B cell (primary cell): ENCODE measurements at regions not wholly inside any gene's neighbourhood (a gene's known extent, or its start where the extent isn't known, plus 50 kb on each side); places are given as distances from the start of the nearest gene placed in this dataset.

Source experiments
- ATAC-seq: fragments of 200-7000 bp; cut with Tn5 transposase; one replicate; pipeline ENCODE4 v1.10.0; 2021; ENCODE audit warnings: low read depth, mild to moderate bottlenecking, moderate number of reproducible peaks, moderate library complexity
- CTCF ChIA-PET: fragments of 350-600 bp; sonication (Branson Sonifier 250); formaldehyde crosslinking; loops from one replicate; lab custom pipeline; 2021; ENCODE audit warnings: antibody characterized with exemption, inconsistent platforms; lab: Charles Lee
- POLR2A ChIA-PET: fragments of 350-600 bp; sonication (Branson Sonifier 250); formaldehyde crosslinking; loops from one replicate; lab custom pipeline; 2021; ENCODE audit warnings: antibody characterized with exemption; lab: Charles Lee
- DNase-seq: peaks from one replicate; pipeline ENCODE4 v3.0.0; 2013
- H2AFZ ChIP-seq: 2 replicates; pipeline ENCODE4 v1.6.1; 2012; ENCODE audit warnings: mild to moderate bottlenecking, low read depth, low read length; ENCODE audit not compliant: insufficient read depth, poor library complexity, severe bottlenecking
- H3K27ac ChIP-seq, 2 donors: 1 replicate in 1 of 2; 2 replicates in 1 of 2; pipeline ENCODE4 v1.5.1; 2012 to 2013; ENCODE audit warnings: low read length in 2 of 2, mild to moderate bottlenecking in 2 of 2, moderate library complexity in 1 of 2
- H3K27me3 ChIP-seq, 4 experiments: fragments of 200-600 bp in 1 of 4; sonication (generic) in 1 of 4; replicated peaks in 1 of 4; 1 replicate in 2 of 4; 2 replicates in 2 of 4; pipeline versions ENCODE4 v1.6.1 to v1.7.0; 2013 to 2016; ENCODE audit warnings: low read length in 3 of 4, mild to moderate bottlenecking in 2 of 4, mixed read lengths in 1 of 4, moderate library complexity in 1 of 4; ENCODE audit not compliant: insufficient read depth in 4 of 4, control insufficient read depth in 3 of 4; ENCODE audit errors: control extremely low read depth in 1 of 4
- H3K36me3 ChIP-seq, 2 experiments: replicated peaks in 1 of 2; 1 replicate in 1 of 2; 2 replicates in 1 of 2; pipeline versions ENCODE4 v1.6.1 to v1.7.1; 2013; ENCODE audit warnings: low read length in 1 of 2; ENCODE audit not compliant: insufficient read depth in 2 of 2, control insufficient read depth in 1 of 2; ENCODE audit errors: control extremely low read depth in 1 of 2, extremely low read depth in 1 of 2
- H3K4me1 ChIP-seq, 2 donors: fragments of 200-600 bp in 1 of 2; sonication (generic) in 1 of 2; 1 replicate in 1 of 2; 2 replicates in 1 of 2; pipeline versions ENCODE4 v1.5.1 to v1.6.1; 2013 to 2017; ENCODE audit warnings: low read length in 2 of 2; ENCODE audit not compliant: control insufficient read depth in 2 of 2, insufficient read depth in 2 of 2
- H3K4me2 ChIP-seq: replicated peaks from 2 replicates; pipeline ENCODE3; 2012; ENCODE audit warnings: mild to moderate bottlenecking, low read depth, low read length; ENCODE audit not compliant: poor library complexity, severe bottlenecking
- H3K4me3 ChIP-seq, 5 experiments: fragments of 200-600 bp in 1 of 5; sonication (generic) in 1 of 5; 1 replicate in 3 of 5; 2 replicates in 2 of 5; pipeline versions ENCODE4 v1.5.1 to v1.7.0; 2011 to 2016; ENCODE audit warnings: low read length in 4 of 5, mild to moderate bottlenecking in 4 of 5, low read depth in 2 of 5, control low read depth in 1 of 5, moderate library complexity in 1 of 5; ENCODE audit not compliant: insufficient read depth in 1 of 5; ENCODE audit errors: control extremely low read depth in 1 of 5, extremely low read depth in 1 of 5
- H3K79me2 ChIP-seq: fragments of 200-600 bp; sonication (generic); one replicate; pipeline ENCODE4 v1.6.0; 2016; ENCODE audit warnings: low read length; ENCODE audit not compliant: control insufficient read depth, insufficient read depth
- H3K9ac ChIP-seq: fragments of 200-600 bp; sonication (generic); 2 replicates; pipeline ENCODE4 v1.6.1; 2017; ENCODE audit warnings: mild to moderate bottlenecking, low read length, moderate library complexity
- H3K9me3 ChIP-seq, 3 donors: one replicate each; pipeline versions ENCODE4 v1.6.1 to v1.7.1; 2013; ENCODE audit warnings: low read length in 2 of 3; ENCODE audit not compliant: control insufficient read depth in 2 of 3, insufficient read depth in 1 of 3; ENCODE audit errors: control extremely low read depth in 1 of 3
- H4K20me1 ChIP-seq: 2 replicates; pipeline ENCODE4 v1.6.0; 2012; ENCODE audit warnings: mild to moderate bottlenecking, low read length; ENCODE audit not compliant: insufficient read depth, control insufficient read depth, poor library complexity, severe bottlenecking
- H3K27ac Mint-ChIP-seq: one replicate; pipeline ENCODE4 v1.8.0; 2021; ENCODE audit warnings: mixed read lengths
- H3K27me3 Mint-ChIP-seq: one replicate; pipeline ENCODE4 v1.8.0; 2021; ENCODE audit warnings: mixed read lengths
- H3K4me1 Mint-ChIP-seq: one replicate; pipeline ENCODE4 v1.8.0; 2021; ENCODE audit warnings: mixed read lengths
- H3K4me3 Mint-ChIP-seq: one replicate; pipeline ENCODE4 v1.8.0; 2021; ENCODE audit warnings: mixed read lengths
- H3K9me3 Mint-ChIP-seq: one replicate; pipeline ENCODE4 v1.8.0; 2022; ENCODE audit warnings: mixed read lengths; ENCODE audit not compliant: insufficient read depth
- CTCF ChIP-seq: fragments of 200-600 bp; IDR thresholded peaks from one replicate; pipeline ENCODE4 v1.8.0; 2022; ENCODE audit warnings: antibody characterized with exemption, mild to moderate bottlenecking
- EZH2 ChIP-seq: IDR thresholded peaks from 2 replicates; pipeline ENCODE4 v1.6.1; 2012; ENCODE audit warnings: borderline replicate concordance, low read depth, mild to moderate bottlenecking, moderate library complexity, low read length; ENCODE audit not compliant: insufficient read depth, poor library complexity, severe bottlenecking
- WGBS: methylation state at CpG from one replicate; pipeline ENCODE4 v1.1.5; 2013; ENCODE audit warnings: missing lambda C conversion rate; ENCODE audit not compliant: insufficient coverage; 5-methylcytosine and 5-hydroxymethylcytosine counted together
- intact Hi-C: fragments of 100-400 bp; cut with micrococcal nuclease; formaldehyde crosslinking; loops from one replicate; pipeline ENCODE4 v1.10.0; 2022

GRCh38 chr12:16472631-16473030, 125.2 kb downstream of the MGST1 start:
- no peaks in the 10 kb centered on the region for H3K79me2 ChIP-seq
- no peak overlapping the region for H2AFZ ChIP-seq
- whole genome bisulfite sequencing: no CpG with 5 or more reads among the region's 3 CpGs
- ChIA-PET CTCF (no interaction called here), POLR2A (no interaction called here)
- no peaks in the 10 kb centered on the region for H3K27me3 ChIP-seq
- TF ChIP-seq CTCF (no peak), EZH2 (no peak)
- intact Hi-C loops: no loop called here
- H3K27ac ChIP-seq: no peak overlapping the region
- H3K4me3 Mint-ChIP-seq: no peak overlapping the region
- ATAC-seq (no peak), DNase-seq (no peak)
- H3K4me3 ChIP-seq: no peak overlapping the region
- H3K36me3 ChIP-seq: no peaks in the 10 kb centered on the region
- peaks cover 3% of the 10 kb centered on the region for H3K9me3 Mint-ChIP-seq
- H3K4me2 ChIP-seq: no peak overlapping the region
- no peaks in the 10 kb centered on the region for H3K27me3 Mint-ChIP-seq
- H3K9me3 ChIP-seq: no peaks in the 10 kb centered on the region
- H4K20me1 ChIP-seq: no peaks in the 10 kb centered on the region
- H3K27ac Mint-ChIP-seq: no peak overlapping the region
- no peak overlapping the region for H3K9ac ChIP-seq
- no peaks in the 10 kb centered on the region for H3K4me1 Mint-ChIP-seq
- no peaks in the 10 kb centered on the region for H3K4me1 ChIP-seq

- ATAC-seq (no peak), DNase-seq (no peak)
- Histone ChIP-seq H3K4me1 (no peaks in the 10 kb centered on the region), H2AFZ (no peak overlapping the region), H4K20me1 (no peaks in the 10 kb centered on the region), H3K9ac (no peak overlapping the region), H3K27me3 (no peaks in the 10 kb centered on the region), H3K79me2 (no peaks in the 10 kb centered on the region), H3K9me3 (no peaks in the 10 kb centered on the region), H3K36me3 (no peaks in the 10 kb centered on the region), H3K4me3 (no peak overlapping the region), H3K4me2 (no peak overlapping the region), H3K27ac (no peak overlapping the region)
- TF ChIP-seq EZH2: no peak
- no peak for TF ChIP-seq CTCF
- H3K27me3 Mint-ChIP-seq: no peaks in the 10 kb centered on the region
- H3K9me3 Mint-ChIP-seq: peaks cover 3% of the 10 kb centered on the region
- no peaks in the 10 kb centered on the region for H3K4me1 Mint-ChIP-seq
- H3K27ac Mint-ChIP-seq: no peak overlapping the region
- H3K4me3 Mint-ChIP-seq: no peak overlapping the region
- ChIA-PET POLR2A (no interaction called here), CTCF (no interaction called here)
- intact Hi-C loops: no loop called here
- WGBS: no CpG with 5 or more reads among the region's 5 CpGs
These were observed 126.3 kb downstream of the MGST1 start for GRCh38 chr12:16473610-16474326.
